GM23338 (cell line): ENCODE measurements at regions not wholly inside any gene's neighbourhood (a gene's known extent, or its start where the extent isn't known, plus 50 kb on each side); places are given as distances from the start of the nearest gene placed in this dataset.

Experiments
- ATAC-seq: fragments of 200-7000 bp; cut with Tn5 transposase; 3 replicates; pipeline ENCODE4 v1.9.1; 2020
- DNase-seq: peaks from one replicate; pipeline ENCODE4 v3.0.0-alpha.2; 2015; ENCODE audit warnings: low spot score
- H2AFZ ChIP-seq: fragments of 200-600 bp; sonication (generic); 2 replicates; pipeline ENCODE4 v1.8.0; 2016; ENCODE audit warnings: antibody characterized with exemption, mild to moderate bottlenecking, moderate library complexity
- H3F3A ChIP-seq: fragments of 200-600 bp; sonication (generic); replicated peaks from 2 replicates; pipeline ENCODE4 v1.8.0; 2017; ENCODE audit warnings: antibody characterized with exemption, mixed run types, low read depth
- H3K27ac ChIP-seq: fragments of 200-600 bp; sonication (generic); 2 replicates; pipeline ENCODE4 v1.6.1; 2016; ENCODE audit warnings: low read depth
- H3K27me3 ChIP-seq: fragments of 200-600 bp; sonication (generic); 2 replicates; pipeline ENCODE4 v1.8.0; 2016; ENCODE audit warnings: mild to moderate bottlenecking, mixed run types, moderate library complexity; ENCODE audit not compliant: insufficient read depth
- H3K36me3 ChIP-seq: fragments of 200-600 bp; sonication (generic); 2 replicates; pipeline ENCODE4 v1.8.0; 2016; ENCODE audit warnings: mild to moderate bottlenecking; ENCODE audit not compliant: insufficient read depth
- H3K4me1 ChIP-seq: fragments of 200-600 bp; sonication (generic); 2 replicates; pipeline ENCODE4 v1.8.0; 2016; ENCODE audit warnings: mild to moderate bottlenecking, moderate library complexity; ENCODE audit not compliant: insufficient read depth
- H3K4me2 ChIP-seq: fragments of 200-600 bp; sonication (generic); 2 replicates; pipeline ENCODE4 v1.7.1; 2017; ENCODE audit warnings: mixed run types
- H3K4me3 ChIP-seq: fragments of 200-600 bp; sonication (generic); 2 replicates; pipeline ENCODE4 v1.6.1; 2016; ENCODE audit warnings: mixed run types
- H3K79me2 ChIP-seq: fragments of 200-600 bp; sonication (generic); replicated peaks from 2 replicates; pipeline ENCODE4 v1.8.0; 2017; ENCODE audit warnings: mild to moderate bottlenecking; ENCODE audit not compliant: insufficient read depth
- H3K9me2 ChIP-seq: fragments of 200-600 bp; sonication (generic); 2 replicates; pipeline ENCODE4 v1.8.0; 2017; ENCODE audit not compliant: insufficient read depth
- H4K20me1 ChIP-seq: fragments of 200-600 bp; sonication (generic); replicated peaks from 2 replicates; pipeline ENCODE4 v1.8.0; 2017; ENCODE audit warnings: mild to moderate bottlenecking; ENCODE audit not compliant: insufficient read depth
- H3K27ac Mint-ChIP-seq: 2 replicates; pipeline ENCODE4 v1.8.0; 2020; ENCODE audit warnings: inconsistent platforms, mild to moderate bottlenecking, moderate library complexity, mixed read lengths
- H3K27me3 Mint-ChIP-seq: 3 replicates; pipeline ENCODE4 v1.8.0; 2022; ENCODE audit warnings: low read depth, mild to moderate bottlenecking, moderate library complexity, mixed read lengths, inconsistent platforms; ENCODE audit not compliant: insufficient read depth, poor library complexity
- H3K36me3 Mint-ChIP-seq: 3 replicates; pipeline ENCODE4 v1.8.0; 2021; ENCODE audit warnings: low read depth, mild to moderate bottlenecking, inconsistent platforms, moderate library complexity, mixed read lengths
- H3K4me1 Mint-ChIP-seq: 3 replicates; pipeline ENCODE4 v1.8.0; 2020; ENCODE audit warnings: mild to moderate bottlenecking, inconsistent platforms, mixed read lengths
- H3K4me3 Mint-ChIP-seq: 3 replicates; pipeline ENCODE4 v1.8.0; 2021; ENCODE audit warnings: moderate library complexity, mild to moderate bottlenecking, inconsistent platforms, mixed read lengths
- H3K9me3 Mint-ChIP-seq: 3 replicates; pipeline ENCODE4 v1.8.0; 2020; ENCODE audit warnings: moderate library complexity, mild to moderate bottlenecking, inconsistent platforms, mixed read lengths
- CREB1 ChIP-seq: fragments of 250-450 bp; sonication (Bioruptor Pico); IDR thresholded peaks from 2 replicates; pipeline ENCODE4 v1.5.0; 2020; ENCODE audit warnings: low read depth, mild to moderate bottlenecking, moderate library complexity
- EZH2 ChIP-seq: fragments of 200-600 bp; sonication (generic); IDR thresholded peaks from one replicate; pipeline ENCODE4 v1.8.0; 2017; ENCODE audit warnings: antibody characterized with exemption, mild to moderate bottlenecking, low read depth; ENCODE audit not compliant: unreplicated experiment
- JUNB ChIP-seq: IDR thresholded peaks from one replicate; pipeline ENCODE4 v1.6.1; 2016; ENCODE audit warnings: antibody characterized with exemption; ENCODE audit not compliant: unreplicated experiment
- NANOG ChIP-seq: IDR thresholded peaks from 2 replicates; pipeline ENCODE4 v1.6.1; 2016; ENCODE audit warnings: antibody characterized with exemption, borderline replicate concordance
- POLR2AphosphoS5 ChIP-seq: IDR thresholded peaks from 2 replicates; pipeline ENCODE4 v1.6.1; 2016; ENCODE audit warnings: antibody characterized with exemption, low read depth
- ZNF331 ChIP-seq: fragments of 250-450 bp; sonication (Bioruptor Pico); IDR thresholded peaks from 2 replicates; pipeline ENCODE4 v1.5.0; 2020; ENCODE audit warnings: low read depth, mild to moderate bottlenecking, moderate library complexity
- ZNF462 ChIP-seq: fragments of 250-450 bp; sonication (Bioruptor Pico); IDR thresholded peaks from 2 replicates; pipeline ENCODE4 v1.5.0; 2020; ENCODE audit warnings: mild to moderate bottlenecking, moderate library complexity
- TF ChIP-seq, protein P1 (sequence below): IDR thresholded peaks from 2 replicates; pipeline ENCODE4 v1.6.1; 2016; ENCODE audit warnings: antibody characterized with exemption

- no peak overlapping the region for H3K27ac ChIP-seq
- H3K27me3 Mint-ChIP-seq: no peaks in the 10 kb centered on the region
- H3K4me1 Mint-ChIP-seq: no peaks in the 10 kb centered on the region; the same call in 2 of the 3 replicates
- H3K4me3 Mint-ChIP-seq: no peak overlapping the region
- no peak overlapping the region for H3K27ac Mint-ChIP-seq
- ATAC-seq (no peak), DNase-seq (no peak)
- no peaks in the 10 kb centered on the region for H3K27me3 ChIP-seq
- peaks cover 12% of the 10 kb centered on the region; the same call in 2 of the 3 replicates for H3K36me3 Mint-ChIP-seq
- TF ChIP-seq POLR2AphosphoS5 (no peak), JUNB (no peak), ZNF331 (CRISPR knock-in tag) (no peak), EZH2 (no peak), ZNF462 (CRISPR knock-in tag) (no peak), CREB1 (CRISPR knock-in tag) (no peak), NANOG (no peak)
- TF ChIP-seq, protein P1, sequence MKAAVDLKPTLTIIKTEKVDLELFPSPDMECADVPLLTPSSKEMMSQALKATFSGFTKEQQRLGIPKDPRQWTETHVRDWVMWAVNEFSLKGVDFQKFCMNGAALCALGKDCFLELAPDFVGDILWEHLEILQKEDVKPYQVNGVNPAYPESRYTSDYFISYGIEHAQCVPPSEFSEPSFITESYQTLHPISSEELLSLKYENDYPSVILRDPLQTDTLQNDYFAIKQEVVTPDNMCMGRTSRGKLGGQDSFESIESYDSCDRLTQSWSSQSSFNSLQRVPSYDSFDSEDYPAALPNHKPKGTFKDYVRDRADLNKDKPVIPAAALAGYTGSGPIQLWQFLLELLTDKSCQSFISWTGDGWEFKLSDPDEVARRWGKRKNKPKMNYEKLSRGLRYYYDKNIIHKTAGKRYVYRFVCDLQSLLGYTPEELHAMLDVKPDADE: no peak
- no peaks in the 10 kb centered on the region for H3K36me3 ChIP-seq
- H2AFZ ChIP-seq: no peak overlapping the region
- no peak overlapping the region for H3K4me3 ChIP-seq
- no peaks in the 10 kb centered on the region for H3K9me2 ChIP-seq
- peaks cover 2% of the 10 kb centered on the region; the same call in 2 of the 3 replicates for H3K9me3 Mint-ChIP-seq
- H3K4me1 ChIP-seq: no peaks in the 10 kb centered on the region
- no peaks in the 10 kb centered on the region for H3K79me2 ChIP-seq
- H3K4me2 ChIP-seq: no peak overlapping the region
- no peaks in the 10 kb centered on the region for H3F3A ChIP-seq
- H4K20me1 ChIP-seq: no peaks in the 10 kb centered on the region
Measured at GRCh38 chr4:129999156-129999555, 903.2 kb downstream of the C4orf33 start.
